ENCODE measurements at regions not wholly inside any gene's neighbourhood (a gene's known extent, or its start where the extent isn't known, plus 50 kb on each side); places are given as distances from the start of the nearest gene placed in this dataset.
A peak's percentile ranks its signal among the peaks of the same experiment; 100 is the strongest.

DNA sequence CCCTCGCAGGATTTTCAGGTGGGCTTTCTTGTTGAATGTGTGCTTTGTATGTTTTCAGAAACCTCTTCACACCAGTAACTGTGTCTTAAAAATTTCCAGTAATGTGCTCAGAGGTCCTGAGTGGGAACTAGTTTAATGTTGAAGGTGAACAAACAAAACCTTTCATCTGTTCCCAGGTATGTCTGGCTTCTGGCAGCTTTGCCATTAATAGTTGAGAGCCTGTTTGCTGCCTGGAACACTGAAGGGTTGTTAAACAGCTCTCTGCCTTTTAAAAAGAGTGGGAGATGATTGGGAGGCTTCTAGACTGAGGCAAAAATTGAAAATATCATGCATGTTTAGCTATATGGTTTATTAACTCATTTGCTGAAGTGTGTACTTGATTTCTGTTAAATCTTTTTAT, 161.2 kb upstream of the AGTR2 start:
- H3K36me3 ChIP-seq: no peaks in the 10 kb centered on the region
- no peak overlapping the region for H3K4me3 ChIP-seq
- intact Hi-C loops (cut with DNase I; ENCODE audit: low total_unique reads): no loop called here
- no peaks in the 10 kb centered on the region for H3K27me3 ChIP-seq
- H3K4me1 ChIP-seq: no peaks in the 10 kb centered on the region
- H3K9me3 ChIP-seq: no peaks in the 10 kb centered on the region
- no peak for DNase-seq
- no peak overlapping the region for H3K27ac ChIP-seq
- TF ChIP-seq, protein P1, sequence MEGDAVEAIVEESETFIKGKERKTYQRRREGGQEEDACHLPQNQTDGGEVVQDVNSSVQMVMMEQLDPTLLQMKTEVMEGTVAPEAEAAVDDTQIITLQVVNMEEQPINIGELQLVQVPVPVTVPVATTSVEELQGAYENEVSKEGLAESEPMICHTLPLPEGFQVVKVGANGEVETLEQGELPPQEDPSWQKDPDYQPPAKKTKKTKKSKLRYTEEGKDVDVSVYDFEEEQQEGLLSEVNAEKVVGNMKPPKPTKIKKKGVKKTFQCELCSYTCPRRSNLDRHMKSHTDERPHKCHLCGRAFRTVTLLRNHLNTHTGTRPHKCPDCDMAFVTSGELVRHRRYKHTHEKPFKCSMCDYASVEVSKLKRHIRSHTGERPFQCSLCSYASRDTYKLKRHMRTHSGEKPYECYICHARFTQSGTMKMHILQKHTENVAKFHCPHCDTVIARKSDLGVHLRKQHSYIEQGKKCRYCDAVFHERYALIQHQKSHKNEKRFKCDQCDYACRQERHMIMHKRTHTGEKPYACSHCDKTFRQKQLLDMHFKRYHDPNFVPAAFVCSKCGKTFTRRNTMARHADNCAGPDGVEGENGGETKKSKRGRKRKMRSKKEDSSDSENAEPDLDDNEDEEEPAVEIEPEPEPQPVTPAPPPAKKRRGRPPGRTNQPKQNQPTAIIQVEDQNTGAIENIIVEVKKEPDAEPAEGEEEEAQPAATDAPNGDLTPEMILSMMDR (IDR thresholded peaks at IDR 0.05): no peak

DNA sequence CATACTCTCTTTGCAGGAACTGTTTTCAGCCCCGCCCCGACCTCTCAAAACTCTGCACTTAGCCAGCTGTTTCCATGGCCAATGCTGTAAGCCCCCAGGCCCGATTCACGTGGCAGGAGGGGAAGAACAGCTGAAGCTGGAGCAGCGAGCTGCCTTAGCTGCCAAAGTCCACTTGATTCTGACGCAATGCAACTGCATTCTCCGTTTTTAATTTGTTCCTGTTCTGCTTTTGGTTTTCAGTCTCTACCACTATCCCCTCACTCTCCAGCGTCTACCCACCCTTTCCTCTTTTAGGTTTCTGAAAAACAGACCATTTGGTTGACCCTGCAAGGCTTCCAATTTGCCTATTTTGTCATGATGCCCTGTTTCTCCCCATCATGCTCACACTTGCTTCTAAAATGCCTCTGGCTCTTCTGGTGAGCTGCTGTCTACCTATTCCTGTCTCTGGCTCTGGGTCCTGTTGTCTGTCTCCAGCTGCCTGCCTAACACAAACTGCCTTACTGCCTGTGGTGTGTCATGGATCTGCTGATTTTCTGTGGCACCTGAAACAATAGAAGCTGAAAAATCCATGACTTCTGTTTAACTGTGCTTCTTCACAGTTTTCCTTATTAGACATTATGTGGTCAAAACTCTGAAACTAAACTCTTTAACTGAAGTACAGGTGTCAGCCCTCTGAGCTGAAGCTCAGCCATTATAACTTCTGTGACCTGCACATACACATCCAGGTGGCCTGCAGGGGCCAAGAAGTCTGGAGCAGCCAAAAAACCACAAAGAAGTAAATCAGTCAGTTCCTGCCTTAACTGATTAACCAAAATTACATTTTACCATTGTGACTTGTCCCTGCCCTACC, 160.5 kb upstream of the AGTR2 start:
- Histone ChIP-seq H3K4me3 (no peak overlapping the region), H3K9me3 (no peaks in the 10 kb centered on the region), H3K36me3 (no peaks in the 10 kb centered on the region), H3K27me3 (no peaks in the 10 kb centered on the region), H3K4me1 (no peaks in the 10 kb centered on the region), H3K27ac (no peak overlapping the region)
- DNase-seq: peak in 1 of 2 donors; percentile 53
- intact Hi-C loops (cut with DNase I; ENCODE audit: low total_unique reads): no loop called here
- TF ChIP-seq, protein P1 (IDR thresholded peaks at IDR 0.05): no peak

DNA sequence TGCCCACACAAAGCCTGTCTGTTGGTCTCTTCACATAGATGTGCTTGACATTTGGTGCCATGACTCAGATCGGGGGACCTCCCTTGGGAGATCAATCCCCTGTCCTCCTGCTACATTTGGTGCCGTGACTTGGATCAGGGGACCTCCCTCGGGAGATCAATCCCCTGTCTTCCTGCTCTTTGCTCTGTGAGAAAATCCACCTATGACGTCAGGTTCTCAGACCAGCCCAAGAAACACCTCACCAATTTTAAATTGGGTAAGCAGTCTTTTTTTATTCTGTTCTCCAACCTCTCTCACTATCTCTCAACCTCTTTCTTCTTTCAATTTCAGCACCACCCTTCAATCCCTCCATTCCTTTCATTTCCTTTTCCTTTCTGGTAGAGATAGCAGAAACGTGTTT, 159.6 kb upstream of the AGTR2 start:
- Histone ChIP-seq H3K4me3 (no peak overlapping the region), H3K27me3 (no peaks in the 10 kb centered on the region), H3K4me1 (no peaks in the 10 kb centered on the region), H3K27ac (no peak overlapping the region), H3K9me3 (no peaks in the 10 kb centered on the region), H3K36me3 (no peaks in the 10 kb centered on the region)
- no peak for DNase-seq
- TF ChIP-seq, protein P1 (IDR thresholded peaks at IDR 0.05): no peak
- intact Hi-C loops (cut with DNase I; ENCODE audit: low total_unique reads): no loop called here

DNA sequence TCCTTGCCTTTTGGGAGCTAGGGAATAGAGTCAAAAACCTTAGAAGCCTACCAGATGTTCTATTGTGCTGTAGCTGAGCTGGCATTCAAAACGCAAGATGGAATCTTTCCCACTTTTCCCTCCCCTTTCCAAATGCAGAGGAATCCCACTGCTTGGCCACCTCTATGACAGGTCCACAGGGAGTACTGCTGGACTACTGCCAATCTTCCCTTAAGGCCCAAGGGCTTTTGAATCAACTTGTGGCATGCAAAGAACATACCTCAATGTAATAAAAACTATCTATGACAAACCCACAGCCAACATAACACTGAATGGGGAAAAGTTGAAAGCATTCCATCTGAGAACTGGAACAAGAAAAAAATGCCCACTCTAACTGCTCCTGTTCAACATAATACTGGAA, 139.2 kb upstream of the AGTR2 start:
- intact Hi-C loops (cut with DNase I; ENCODE audit: low total_unique reads): no loop called here
- Histone ChIP-seq H3K9me3 (peaks cover 0 to 3% (median 0%) of the 10 kb centered on the region in 3 donors), H3K4me3 (no peak overlapping the region), H3K27ac (no peak overlapping the region), H3K4me1 (no peaks in the 10 kb centered on the region), H3K27me3 (no peaks in the 10 kb centered on the region), H3K36me3 (no peaks in the 10 kb centered on the region)
- TF ChIP-seq, protein P1 (IDR thresholded peaks at IDR 0.05): no peak
- DNase-seq: no peak
